ENCODE measurements at regions not wholly inside any gene's neighbourhood (a gene's known extent, or its start where the extent isn't known, plus 50 kb on each side); places are given as distances from the start of the nearest gene placed in this dataset.

DNA sequence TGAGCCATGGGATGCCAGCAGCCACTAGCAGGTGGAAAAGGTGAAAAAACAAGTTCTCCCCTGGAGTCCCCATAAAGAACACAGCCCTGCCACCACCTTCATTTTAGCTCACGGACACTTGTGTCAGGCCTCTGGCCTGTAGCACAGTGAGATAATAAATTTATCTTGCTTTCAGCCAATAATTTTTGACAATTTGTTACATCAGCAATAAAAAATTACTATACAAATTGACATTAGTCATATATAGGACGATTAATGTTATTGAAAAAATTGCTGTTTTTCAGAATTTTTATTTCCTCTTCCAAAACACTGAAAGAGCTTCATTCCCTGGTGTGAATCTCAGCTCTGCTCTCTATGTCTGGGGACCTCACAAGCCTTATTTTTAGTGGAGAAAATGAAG is 152.9 kb upstream of the ETV3 start:
- DNase-seq (ENCODE audit: low spot score), result no peak

DNA sequence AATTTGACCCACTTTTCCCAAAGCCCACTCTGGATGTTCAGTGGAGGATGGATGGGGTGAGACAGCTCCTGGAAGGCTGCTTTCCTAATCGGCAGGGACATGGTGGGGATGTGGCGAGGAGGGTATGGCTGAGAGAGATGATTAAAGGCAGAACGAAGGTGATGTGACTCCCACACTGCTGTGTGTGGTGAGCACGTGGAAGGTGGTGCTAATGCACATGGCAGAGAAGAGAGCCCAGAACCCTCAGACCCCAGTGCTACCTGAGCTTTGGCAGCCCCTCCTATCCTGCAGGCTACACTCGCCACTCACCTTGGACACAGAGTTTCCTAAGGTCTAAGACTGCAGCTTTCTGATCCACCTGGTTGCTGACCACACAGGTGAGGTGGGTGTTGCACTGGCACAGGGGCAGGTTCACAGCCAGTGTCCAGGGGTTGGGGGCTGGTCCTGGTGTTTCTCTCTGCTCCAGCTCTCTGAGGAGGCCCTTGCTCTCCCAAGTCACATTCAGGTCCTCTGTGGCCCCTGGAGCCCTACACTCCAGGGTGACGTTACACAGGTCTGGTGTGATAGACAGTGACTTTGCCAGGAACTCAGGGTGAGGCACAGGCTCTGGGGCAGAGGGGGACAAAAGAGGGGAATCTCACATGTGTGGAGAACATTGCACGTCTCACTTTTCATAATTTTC is 151.4 kb upstream of the ETV3 start:
- DNase-seq (ENCODE audit: low spot score), result no peak

DNA sequence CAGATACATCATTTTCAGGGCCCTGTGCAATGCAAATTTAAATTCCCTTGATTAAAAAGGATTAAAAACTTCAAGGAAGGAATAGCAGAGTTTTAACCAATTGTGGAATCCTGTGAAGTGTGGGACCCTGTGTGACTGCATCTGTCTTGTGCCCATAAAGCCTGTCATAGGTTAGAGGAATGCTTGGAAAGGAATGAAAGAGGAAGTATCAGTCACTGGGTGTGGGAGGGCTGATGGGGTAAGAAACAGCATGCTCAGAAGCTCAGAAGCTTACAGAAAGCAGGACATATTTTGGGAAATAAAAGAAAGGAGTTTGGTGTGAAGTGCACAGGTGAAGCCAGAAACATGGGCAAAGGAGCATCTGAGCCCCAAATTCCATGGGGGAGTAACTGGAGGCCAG is 150.8 kb upstream of the ETV3 start:
- DNase-seq (ENCODE audit: low spot score), result no peak

DNA sequence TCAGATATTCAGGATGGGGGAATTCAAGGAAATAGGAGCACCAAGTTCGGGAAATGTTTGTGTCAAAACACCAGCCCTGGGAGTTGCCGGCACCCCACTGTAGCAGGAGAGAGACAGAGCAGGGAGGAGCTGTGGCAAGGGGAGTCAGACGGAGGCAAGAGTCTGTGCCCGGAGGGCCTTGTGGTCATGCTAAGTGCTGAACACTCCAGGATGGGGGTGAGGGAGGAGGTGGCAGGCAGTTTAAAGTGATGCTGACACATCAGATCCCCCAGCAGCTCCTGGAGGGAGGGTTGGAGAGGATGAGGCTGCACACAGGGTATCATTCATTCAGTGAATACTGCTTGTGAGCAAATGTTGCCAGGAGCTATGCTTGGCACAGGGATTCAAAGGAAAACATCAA is 150.3 kb upstream of the ETV3 start:
- DNase-seq (ENCODE audit: low spot score), result no peak

DNA sequence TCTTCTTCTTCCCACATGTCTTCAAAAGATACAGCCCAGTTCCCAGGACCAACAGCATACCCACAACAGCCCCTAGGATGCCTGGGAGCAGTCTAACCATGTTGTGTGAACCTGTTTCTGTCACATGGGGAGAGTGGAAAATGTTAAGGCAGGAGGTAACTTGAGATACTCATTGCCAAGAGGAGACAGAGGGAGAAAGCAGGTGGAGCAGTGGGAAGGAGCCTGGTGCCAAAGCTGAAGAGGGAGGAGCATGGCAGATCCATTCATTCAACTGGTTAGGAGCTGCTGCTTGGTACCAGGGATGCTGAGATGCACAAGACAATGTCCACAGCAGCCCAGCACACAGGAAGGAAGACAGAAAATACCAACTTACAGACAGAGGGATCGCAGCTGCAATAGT is 149.8 kb upstream of the ETV3 start:
- no peak for DNase-seq (ENCODE audit: low spot score)

DNA sequence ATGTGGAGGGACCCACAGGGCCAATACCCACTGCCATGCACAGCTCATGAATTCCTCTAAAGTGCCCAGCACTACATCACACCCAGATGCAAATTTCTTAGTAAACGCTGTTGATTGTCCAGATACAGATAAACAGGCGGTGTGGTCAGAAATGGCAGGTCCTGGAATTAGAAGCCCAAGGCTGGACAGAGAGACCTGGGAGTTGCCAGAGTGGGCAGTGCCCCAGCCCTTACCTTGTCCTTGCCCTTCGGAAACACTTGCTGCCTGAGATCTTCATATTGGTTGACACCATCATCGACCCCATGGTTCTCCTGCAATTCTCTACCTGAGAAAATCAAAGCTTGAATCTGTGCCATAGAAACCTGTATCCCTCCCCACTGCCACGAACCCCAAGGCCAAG is 149.3 kb upstream of the ETV3 start:
- DNase-seq (ENCODE audit: low spot score), result no peak

DNA sequence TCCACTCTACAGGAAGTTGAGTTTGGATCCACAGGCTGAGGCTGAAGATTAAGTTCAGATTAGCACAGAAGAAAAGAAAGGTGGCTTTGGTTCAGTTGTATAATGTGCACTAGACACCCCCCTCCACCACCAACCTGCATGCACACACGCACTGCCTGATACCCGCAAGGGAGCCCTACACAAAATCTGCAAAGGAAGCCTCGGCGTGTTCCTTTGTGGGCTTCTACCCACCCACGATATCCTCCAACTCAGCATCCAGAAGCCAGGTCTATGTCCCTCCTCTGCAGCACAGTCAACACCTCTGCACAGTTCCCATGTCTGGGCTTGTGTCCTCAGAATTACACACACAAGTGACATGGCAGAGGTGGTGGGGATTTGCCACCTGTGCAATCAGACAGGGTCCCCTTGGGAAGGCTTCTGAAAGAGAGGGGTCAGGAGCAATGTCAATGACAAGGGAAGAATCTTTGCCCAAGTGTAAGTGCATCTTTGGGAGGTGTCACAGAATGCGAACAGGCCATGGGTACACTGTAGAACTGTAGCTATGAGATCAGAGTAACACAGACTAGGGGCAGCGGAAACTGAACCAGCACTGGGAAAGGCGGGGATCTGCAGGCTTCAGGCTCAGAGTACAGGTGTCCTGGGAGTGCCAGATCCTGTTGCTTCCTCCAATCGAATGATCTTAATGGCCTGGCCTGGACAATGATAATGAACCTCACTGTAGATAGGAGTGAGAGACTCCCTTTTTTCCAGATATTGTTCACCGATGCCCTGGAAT is 148.6 kb upstream of the ETV3 start:
- no peak for DNase-seq (ENCODE audit: low spot score)

DNA sequence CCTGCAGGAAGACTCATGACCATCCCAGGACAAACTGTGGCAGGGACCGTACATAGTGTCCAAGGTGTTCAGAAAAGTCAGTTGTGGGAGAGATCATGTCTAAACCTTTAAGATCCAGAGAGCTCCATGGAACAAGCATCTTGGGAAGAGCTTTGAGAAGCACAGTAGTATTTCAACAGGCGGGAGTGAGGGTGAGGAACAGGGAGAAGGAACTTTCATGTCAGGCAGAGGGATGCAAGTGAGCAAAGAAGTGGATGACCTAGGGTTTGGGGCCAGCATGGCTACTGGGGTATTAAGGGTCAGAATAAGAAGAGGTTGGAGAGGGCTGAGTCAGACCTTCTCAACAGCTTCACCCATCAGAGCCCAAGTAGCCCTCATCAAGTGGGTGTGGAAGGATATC is 147.9 kb upstream of the ETV3 start:
- no peak for DNase-seq (ENCODE audit: low spot score)

DNA sequence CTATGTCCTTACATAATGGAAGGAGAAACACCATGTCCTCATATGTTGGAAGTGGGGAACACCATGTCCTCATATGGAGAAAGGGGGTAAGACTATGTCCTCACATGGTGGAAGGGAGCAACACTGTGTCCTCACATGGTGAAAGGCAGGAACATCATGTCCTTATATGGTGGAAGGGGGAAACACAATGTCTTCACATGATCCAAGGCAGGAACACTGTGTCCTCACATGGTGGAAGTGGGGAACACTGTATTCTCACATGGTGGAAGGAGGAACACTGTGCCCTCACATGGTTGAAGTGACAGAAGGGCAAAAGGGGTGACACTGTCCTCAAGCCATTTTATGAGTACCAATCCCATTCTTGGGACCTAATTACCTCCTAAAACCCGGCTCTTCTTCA is 146.3 kb upstream of the ETV3 start:
- DNase-seq (ENCODE audit: low spot score), result no peak

DNA sequence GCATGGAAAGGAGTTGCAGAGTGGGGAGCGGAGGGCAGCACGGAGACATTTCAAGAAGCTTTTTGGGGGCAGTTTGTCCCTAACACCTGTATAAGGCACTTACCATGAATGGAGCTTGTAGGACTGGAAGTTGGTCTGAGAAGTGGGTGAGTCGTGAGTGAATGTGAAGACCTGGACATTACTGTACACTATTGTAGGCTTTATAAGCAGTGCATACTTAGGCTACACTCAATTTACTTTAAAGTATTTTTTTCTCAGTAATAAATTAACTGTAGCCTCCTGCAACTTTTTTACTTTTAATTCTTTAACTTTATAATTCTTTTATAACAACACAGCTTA is 141.6 kb upstream of the ETV3 start:
- no peak for DNase-seq (ENCODE audit: low spot score)

DNA sequence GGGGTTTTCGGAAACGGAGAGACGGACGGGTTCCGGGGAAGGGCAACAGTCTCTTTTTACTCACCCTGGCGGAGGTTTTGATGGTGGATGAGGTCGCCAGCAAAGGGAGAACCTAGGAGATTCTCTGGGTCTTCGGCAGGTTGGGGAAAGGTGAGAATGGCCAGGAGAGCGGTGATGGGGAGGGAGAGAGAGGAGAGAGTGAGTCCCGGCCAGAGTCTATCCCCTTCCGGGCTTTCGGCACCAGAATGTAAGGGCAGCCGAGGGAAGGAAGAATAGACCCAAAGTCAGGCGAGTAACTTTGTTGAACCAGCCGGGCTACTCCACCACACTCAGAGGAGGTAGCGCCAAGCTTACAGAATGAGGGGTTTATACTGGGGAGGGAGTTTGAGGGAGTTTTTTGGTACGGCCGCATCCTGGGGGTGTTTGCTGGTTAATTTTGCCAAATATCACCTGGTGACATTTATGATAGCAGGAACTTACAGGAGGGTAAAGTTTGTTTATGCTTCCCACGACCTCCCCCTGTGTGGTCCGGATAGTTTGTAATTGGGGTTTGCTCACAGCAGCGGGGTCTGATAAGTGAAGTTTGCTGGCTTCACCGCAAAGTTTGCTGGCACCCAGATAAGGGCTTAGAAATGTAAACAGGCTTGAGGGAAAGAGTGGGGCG is 141.1 kb upstream of the ETV3 start:
- DNase-seq (ENCODE audit: low spot score), result no peak

DNA sequence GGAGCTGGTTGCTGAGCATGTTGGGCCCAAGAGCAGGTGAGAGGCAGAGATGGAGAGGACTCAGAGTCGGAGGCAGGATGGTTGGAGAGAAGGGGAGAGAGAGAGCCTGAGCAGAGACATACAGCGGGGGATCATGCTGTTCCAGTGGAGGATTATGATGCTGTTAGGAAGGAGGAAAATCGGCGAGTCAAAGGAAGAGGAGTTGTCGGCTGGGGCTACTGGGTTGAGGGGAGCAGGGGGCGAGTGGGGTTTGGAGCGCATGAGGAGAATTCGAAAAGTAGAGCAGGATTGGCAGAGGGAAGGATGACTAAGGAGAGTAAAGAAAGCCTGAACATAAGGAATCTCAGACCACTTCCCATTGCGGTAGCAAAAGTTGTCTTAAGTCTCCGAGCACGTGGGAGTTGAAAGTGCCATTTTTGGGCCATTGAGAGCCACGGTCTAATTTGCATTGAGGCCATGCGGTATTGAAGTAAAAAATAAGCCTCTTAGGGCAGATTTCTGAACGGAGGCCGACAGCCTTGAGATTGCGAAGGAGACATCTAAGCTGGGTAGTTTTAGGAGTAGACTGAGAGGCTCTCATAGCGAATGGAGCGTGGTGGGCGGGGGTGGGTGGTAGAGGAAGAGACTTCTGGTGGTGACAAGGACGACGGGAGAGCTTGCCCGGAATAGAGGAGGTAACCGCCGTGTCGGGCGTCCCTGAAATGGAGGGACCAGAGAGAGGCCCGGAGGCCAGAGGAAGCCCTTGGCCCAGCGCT is 140.4 kb upstream of the ETV3 start:
- DNase-seq (ENCODE audit: low spot score), result no peak

DNA sequence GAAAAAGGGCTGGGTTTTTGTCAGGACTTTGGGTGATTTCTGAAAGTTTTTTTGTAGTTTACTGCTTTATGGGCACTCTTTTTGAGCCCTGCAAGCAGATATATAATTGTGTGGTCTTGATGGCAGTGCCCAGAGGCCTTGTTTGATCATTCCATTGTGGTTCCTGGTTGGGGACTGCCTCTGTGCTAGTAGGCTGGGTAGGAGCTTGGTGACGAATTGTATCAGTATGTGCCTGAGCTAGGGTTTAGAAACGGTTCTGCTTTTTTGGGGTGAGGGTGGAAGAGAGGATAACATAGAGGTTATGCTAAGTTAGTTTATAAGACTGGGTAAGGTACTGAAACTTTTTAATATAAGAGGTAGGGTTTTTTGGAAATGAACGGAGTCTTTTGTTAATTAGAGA is 139.7 kb upstream of the ETV3 start:
- DNase-seq (ENCODE audit: low spot score), result no peak

DNA sequence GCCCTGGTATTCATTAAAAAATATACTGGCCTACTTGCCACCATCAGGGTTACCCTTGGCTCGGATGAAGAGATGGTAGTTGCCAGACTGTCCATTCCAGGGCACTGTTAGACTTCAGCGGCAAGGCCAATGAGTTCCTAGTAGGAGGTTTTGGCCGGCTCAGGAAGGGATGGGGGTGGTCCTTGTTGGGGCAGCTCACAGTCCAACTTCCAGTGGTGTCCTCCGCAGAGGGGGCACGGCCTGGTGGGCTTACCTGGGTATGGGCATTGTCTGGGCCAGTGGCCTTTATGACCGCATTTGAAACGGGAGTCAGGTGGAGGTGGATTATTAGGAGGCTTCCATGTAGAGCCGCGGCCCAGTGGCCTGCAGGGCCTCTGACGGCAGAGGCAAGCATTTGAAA is 139.1 kb upstream of the ETV3 start:
- DNase-seq (ENCODE audit: low spot score), result no peak

DNA sequence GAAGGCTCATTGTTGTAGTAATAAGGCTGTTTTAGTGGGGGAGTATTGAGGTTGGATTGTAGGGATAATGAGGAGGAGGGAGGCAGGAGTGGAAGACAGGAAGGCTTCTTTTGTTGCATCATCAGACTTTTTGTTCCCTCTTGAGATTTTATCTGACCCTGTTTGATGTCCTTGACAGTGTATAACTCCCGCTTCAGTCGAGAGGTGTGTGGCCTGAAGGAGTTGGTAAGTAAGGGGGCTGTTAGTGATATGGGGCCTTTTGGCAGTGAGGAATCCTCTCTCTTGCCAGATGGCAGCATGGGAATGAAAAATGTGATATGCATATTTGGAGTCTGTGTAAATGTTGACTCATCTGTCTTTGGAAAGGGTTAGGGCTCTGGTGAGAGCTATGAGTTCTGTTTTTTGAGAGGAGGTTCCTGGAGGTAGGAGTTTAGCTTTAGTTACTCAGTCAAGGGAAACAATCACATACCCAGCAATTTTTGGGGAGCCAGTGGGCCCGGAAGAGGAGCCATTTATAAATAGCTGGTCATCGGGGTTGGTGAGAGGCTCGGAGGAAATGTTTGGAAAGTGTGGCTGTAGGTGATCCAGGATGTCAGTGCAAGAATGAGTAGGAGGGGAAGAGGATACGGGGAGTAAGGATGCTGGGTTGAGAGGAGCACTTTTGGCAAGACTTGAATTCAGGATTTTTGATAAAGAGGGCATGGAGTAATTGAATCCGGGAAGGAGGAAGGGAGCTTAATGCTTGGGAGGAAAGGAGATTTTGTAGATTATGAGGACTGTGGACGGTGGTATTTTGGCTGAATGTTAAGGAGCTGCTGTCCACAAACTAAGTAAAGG is 136.7 kb upstream of the ETV3 start:
- DNase-seq (ENCODE audit: low spot score), result no peak

DNA sequence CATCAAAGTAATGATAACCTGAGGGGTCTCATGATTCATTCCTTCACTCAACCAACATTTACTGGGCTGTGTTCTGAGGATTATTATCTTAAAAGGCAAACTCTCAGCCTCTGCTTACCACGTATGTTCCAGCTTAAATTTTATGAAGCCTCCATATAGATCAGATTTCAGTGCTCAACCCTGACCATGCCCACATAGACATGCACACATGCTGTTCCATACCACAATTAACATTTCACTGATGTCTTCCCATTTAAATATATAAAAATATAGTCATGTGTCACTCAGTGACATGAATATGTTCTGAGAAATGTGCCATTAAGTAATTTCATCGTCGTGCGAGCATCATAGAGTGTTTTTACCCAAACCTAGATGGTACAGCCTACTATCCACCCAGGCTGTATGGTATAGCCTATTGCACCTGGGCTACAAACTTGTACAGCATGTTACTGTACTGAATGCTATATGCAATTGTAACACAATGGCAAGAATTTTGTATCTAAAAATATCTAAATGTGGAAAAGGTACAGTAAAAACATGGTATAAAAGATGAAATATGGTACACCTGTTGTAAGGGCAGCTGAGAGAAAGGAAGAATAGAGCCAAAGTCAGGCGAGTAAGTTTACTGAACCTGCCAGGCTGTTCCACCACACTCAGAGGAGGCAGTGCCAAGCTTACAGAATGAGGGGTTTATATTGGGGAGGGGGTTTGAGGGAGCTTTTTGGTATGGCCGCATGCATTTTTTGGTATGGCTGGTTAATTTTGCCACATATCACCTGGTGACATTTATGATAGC is 134.7 kb upstream of the ETV3 start:
- DNase-seq (ENCODE audit: low spot score), result no peak

DNA sequence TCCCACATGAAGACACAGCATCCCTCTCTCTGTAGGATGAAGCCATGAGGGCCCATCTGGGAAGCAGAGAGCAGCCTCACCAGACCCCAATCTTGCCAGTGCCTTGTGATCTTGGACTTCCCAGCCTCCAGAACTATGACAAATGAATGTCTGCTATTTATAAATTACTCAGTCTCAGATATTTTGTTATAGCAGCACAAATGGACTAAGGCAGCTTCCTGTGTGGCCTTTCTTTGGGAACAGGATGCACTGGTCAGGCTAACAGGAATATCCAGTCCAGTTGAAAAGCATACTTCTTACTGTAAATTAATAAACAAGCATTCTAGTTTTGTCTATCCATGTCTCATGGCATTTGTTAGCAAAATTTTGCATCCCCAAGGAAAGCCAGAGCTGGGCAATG is 134.1 kb upstream of the ETV3 start:
- no peak for DNase-seq (ENCODE audit: low spot score)

DNA sequence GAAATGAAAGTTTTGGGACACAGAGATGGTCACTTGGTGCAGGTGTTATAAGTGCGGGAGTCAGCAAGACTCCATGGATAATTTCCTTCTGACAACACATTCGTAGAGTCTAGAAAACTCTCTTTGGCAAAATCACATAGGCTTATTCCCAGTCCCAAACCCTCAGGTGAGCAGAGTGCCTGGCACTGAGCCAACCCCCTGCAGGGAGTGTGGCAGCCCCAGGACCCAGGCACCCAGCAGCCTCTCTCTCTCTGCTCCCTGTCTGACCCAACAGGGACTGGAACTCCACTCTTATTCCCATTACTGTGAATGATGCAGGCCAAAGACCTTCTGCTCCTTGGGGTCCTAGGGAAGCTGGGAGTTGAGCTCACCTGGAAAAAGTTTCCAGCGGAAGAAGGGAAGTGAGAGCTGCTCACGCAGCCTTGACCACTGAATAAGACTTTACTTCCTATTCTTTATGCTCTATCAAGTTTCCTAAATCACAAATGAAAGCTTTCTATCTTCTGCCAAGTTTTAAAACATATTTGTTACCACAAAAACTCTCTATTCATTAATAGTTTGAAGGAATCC is 132.6 kb upstream of the ETV3 start:
- DNase-seq (ENCODE audit: low spot score), result no peak

DNA sequence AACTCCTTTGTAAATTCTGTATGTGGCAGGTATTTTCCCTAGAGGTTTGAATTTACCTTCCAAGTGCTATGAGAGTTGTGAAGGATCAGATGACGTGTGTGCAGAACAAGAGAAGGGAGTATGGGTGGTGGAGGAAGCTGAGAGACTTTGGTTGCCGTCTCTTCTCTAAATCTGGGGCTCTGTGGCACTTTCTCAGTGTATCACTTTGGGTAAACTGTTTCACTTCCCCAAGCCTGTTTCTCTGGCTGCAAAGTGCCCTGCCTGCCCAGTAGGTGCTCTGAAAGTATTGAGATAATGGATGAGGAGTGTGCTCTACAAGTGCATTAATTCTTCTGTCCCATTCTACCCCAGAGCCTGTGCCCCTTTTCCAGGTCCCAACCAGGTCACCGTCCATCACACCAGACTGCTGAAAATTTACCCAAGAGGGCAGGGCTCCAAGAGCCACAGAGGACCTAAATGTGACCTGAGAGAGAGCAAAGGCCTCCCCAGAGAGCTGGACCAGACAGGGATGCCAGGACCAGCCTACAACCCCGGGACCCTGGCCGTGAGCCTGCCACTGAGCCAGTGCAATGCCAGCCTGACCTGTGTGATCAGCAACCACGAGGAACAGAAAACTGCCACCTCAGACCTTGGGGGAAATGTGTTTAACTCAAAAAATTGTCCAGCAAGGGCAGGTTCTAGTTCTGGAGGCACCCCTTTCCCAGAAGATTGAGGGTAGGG is 131.6 kb upstream of the ETV3 start:
- no peak for DNase-seq (ENCODE audit: low spot score)

DNA sequence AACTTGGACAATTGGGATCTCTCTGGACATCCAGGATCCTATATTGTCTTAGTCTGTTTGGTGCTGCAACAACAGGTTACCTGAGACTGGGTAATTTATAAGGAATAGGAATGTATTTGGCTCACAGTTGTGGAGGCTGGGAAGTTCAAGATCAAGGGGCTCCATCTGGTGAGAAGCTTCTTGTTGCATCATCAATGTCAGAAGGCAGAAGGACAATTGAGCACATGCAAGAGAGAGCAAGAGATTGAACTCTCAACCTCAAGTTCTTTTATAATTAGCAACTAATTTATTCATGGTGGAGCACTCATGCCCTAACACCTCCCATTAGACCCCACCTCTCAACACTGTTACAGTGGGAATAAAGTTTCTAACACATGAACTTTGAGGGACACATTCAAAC is 124.7 kb upstream of the ETV3 start:
- DNase-seq (ENCODE audit: low spot score), result no peak

All from H4 (cell line).